ENCODE measurements at regions not wholly inside any gene's neighbourhood (a gene's known extent, or its start where the extent isn't known, plus 50 kb on each side); places are given as distances from the start of the nearest gene placed in this dataset.
"Not testable (repeated sequence)": the region's sequence is repeated elsewhere in the genome, so short reads cannot be mapped to it uniquely, and the experiment has no call there.

- DNase-seq (ENCODE audit: low spot score), result peak; percentile 15
These were observed 195.6 kb downstream of the FAM43A start for GRCh38 chr3:194880940-194881925.

- DNase-seq (ENCODE audit: low spot score), result no peak
These were observed 199.1 kb downstream of the FAM43A start for GRCh38 chr3:194884649-194885315.

GRCh38 chr3:194885766-194886165 lies 200.1 kb downstream of the FAM43A start:
- no peak for DNase-seq (ENCODE audit: low spot score)

- DNase-seq (ENCODE audit: low spot score), result no peak
These were observed 201.2 kb downstream of the FAM43A start for GRCh38 chr3:194886836-194887235.

- DNase-seq (ENCODE audit: low spot score), result not testable (repeated sequence)
These were observed 202.4 kb downstream of the FAM43A start for GRCh38 chr3:194888062-194888461.

- DNase-seq (ENCODE audit: low spot score), result no peak
These were observed 203.2 kb downstream of the FAM43A start for GRCh38 chr3:194888916-194889315.

- no peak for DNase-seq (ENCODE audit: low spot score)
These were observed 204.4 kb downstream of the FAM43A start for GRCh38 chr3:194890091-194890490.

GRCh38 chr3:194893121-194893987 lies 207.7 kb downstream of the FAM43A start:
- no peak for DNase-seq (ENCODE audit: low spot score)

- DNase-seq (ENCODE audit: low spot score), result no peak
These were observed 208.9 kb downstream of the FAM43A start for GRCh38 chr3:194894538-194894937.

GRCh38 chr3:194900854-194901522 lies 215.3 kb downstream of the FAM43A start:
- no peak for DNase-seq (ENCODE audit: low spot score)

- not testable (repeated sequence) for DNase-seq (ENCODE audit: low spot score)
These were observed 217.8 kb downstream of the FAM43A start for GRCh38 chr3:194903447-194903846.

- DNase-seq (ENCODE audit: low spot score), result not testable (repeated sequence)
These were observed 219.3 kb downstream of the FAM43A start for GRCh38 chr3:194904999-194905398.

- DNase-seq (ENCODE audit: low spot score), result no peak
These were observed 220.0 kb downstream of the FAM43A start for GRCh38 chr3:194905696-194906095.

GRCh38 chr3:194906229-194906629 lies 220.5 kb downstream of the FAM43A start:
- no peak for DNase-seq (ENCODE audit: low spot score)

- DNase-seq (ENCODE audit: low spot score), result no peak
These were observed 221.4 kb downstream of the FAM43A start for GRCh38 chr3:194906970-194907629.

GRCh38 chr3:194907811-194908210 lies 222.1 kb downstream of the FAM43A start:
- DNase-seq (ENCODE audit: low spot score), result no peak

- DNase-seq (ENCODE audit: low spot score), result no peak
These were observed 222.8 kb downstream of the FAM43A start for GRCh38 chr3:194908496-194908895.

- no peak for DNase-seq (ENCODE audit: low spot score)
These were observed 223.3 kb downstream of the FAM43A start for GRCh38 chr3:194908972-194909371.

- no peak for DNase-seq (ENCODE audit: low spot score)
These were observed 224.8 kb downstream of the FAM43A start for GRCh38 chr3:194910414-194910984.

GRCh38 chr3:194913316-194913715 lies 227.6 kb downstream of the FAM43A start:
- no peak for DNase-seq (ENCODE audit: low spot score)

GRCh38 chr3:194924889-194925288 lies 239.2 kb downstream of the FAM43A start:
- not testable (repeated sequence) for DNase-seq (ENCODE audit: low spot score)
